ENCODE measurements at regions not wholly inside any gene's neighbourhood (a gene's known extent, or its start where the extent isn't known, plus 50 kb on each side); places are given as distances from the start of the nearest gene placed in this dataset.

DNA sequence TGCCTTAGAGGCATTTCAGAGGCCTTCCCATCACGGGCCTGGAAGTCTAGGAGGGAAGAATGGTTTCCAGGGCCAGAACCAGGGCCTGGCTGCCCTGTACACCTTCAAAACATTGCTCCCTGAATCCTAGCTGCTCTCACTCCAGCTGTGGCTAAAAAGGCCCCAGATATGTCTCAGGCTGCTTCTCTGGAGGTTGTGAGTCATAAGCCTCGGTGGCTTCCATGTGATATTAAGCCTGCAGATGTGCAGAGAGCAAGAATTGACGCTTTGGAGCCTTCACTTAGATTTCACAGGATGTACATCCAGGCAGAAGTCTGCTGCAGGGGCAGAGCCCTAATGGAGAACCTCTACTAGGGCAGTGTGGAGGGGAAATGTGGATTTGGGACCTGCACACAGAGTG lies 502.5 kb downstream of the GRXCR1 start:
- TF ChIP-seq, protein P1, sequence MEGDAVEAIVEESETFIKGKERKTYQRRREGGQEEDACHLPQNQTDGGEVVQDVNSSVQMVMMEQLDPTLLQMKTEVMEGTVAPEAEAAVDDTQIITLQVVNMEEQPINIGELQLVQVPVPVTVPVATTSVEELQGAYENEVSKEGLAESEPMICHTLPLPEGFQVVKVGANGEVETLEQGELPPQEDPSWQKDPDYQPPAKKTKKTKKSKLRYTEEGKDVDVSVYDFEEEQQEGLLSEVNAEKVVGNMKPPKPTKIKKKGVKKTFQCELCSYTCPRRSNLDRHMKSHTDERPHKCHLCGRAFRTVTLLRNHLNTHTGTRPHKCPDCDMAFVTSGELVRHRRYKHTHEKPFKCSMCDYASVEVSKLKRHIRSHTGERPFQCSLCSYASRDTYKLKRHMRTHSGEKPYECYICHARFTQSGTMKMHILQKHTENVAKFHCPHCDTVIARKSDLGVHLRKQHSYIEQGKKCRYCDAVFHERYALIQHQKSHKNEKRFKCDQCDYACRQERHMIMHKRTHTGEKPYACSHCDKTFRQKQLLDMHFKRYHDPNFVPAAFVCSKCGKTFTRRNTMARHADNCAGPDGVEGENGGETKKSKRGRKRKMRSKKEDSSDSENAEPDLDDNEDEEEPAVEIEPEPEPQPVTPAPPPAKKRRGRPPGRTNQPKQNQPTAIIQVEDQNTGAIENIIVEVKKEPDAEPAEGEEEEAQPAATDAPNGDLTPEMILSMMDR (IDR thresholded peaks at IDR 0.05): no peak
- TF ChIP-seq POLR2A (IDR thresholded peaks at IDR 0.05) (no peak), POLR2AphosphoS5 (IDR thresholded peaks at IDR 0.05) (no peak), EP300 (IDR thresholded peaks at IDR 0.05) (no peak)

All from sigmoid colon (tissue), 4 donors.